HG03135 (cell line): ENCODE measurements at regions not wholly inside any gene's neighbourhood (a gene's known extent, or its start where the extent isn't known, plus 50 kb on each side); places are given as distances from the start of the nearest gene placed in this dataset.
"Not testable (repeated sequence)": the region's sequence is repeated elsewhere in the genome, so short reads cannot be mapped to it uniquely, and the experiment has no call there.

Experiments
- ATAC-seq: cut with Tn5 transposase; IDR thresholded peaks from one replicate; pipeline ENCODE4 v1.9.1; 2021; ENCODE audit warnings: mild to moderate bottlenecking, moderate library complexity; ENCODE audit not compliant: unreplicated experiment

DNA sequence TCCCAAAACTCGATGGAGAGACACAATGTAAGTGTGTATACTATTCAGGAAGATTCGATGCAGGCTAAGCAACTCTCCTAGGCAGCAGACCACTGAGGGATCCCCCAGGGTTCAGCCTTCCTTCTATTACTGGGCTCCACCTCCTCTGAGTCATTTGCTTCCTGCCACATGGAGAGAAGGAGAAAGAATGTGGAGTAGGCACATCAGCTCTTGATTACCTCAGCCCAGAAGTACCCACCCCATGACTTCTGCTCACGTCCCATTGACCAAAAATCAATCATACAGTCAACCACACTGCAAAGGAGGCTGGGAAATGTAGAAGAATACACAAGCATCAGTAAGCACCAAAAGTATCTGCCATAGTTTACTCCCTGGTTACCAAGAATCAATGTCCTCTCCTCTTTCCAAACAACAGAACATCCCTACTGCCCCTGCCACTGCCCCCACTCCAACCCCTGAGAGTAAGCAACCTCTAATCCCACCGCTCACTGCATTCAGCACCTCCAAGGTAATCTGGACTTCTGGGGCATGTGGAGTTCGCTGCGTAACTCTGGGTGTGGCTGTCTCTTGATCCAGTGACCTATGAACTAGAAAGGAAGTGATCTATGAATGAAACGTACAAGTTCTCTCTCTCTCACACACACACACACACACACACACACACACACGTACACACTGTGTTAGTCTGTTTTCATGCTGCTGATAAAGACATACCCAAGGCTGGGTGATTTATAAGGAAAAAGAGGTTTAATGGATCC, 91.2 kb upstream of the C1QTNF7 start:
- ATAC-seq = no peak

DNA sequence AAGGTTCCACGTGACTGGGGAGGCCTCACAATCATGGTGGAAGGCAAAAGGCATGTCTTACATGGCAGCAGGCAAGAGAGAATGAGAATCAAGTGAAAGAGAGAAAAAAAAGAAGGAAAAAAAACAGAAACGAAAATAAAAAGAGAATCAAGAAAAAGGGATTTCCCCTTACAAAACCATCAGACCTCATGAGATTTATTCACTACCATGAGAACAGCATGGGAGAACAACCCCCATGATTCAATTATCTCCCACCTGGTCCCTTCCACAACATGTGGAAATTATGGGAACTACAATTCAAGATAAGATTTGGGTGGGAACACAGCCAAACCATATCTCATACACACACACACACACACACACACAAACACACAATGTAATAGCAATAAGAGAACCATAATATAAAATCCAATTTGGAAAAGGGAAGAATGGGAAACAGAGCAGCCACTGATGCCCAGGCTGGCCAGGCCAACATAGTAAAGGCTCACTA, 90.6 kb upstream of the C1QTNF7 start:
- ATAC-seq = not testable (repeated sequence)

DNA sequence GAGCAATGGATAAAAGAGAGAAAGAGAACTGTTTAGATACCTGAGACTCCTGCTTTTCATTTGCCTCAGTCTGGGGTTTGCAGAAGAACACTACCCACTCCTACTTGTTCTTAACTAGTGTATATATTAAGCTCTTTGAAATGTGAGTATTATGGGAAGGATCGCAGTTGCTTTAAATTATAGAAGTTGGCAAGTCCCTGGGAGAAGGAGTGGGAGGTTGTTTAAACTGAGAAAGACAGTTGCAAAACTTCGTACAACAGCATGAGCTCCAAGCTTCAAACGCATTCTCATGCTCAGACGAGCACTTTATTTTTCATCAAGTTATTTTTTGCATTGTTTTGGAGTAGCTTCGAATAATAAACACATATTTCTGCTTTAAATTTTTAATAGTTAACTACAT, 88.1 kb upstream of the C1QTNF7 start:
- ATAC-seq = no peak

DNA sequence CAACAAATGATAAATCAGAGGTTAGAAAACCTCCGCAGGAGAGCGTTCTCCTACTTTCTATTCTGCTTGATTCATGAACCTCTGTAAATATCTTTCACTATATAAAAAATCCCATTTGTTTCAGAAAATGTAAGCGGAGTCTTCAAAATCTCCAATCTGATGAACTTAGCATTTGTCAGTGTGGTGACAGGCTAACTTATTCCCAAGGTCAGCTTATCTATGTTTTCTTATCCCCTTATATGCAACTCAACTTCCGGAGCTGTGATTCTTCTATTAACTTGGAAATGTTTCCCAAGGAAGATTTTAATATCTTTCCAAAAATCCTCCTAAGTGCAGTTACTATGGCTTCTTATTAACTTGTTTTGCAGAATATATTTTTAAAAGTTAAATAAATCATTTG, 87.5 kb upstream of the C1QTNF7 start:
- ATAC-seq = no peak

DNA sequence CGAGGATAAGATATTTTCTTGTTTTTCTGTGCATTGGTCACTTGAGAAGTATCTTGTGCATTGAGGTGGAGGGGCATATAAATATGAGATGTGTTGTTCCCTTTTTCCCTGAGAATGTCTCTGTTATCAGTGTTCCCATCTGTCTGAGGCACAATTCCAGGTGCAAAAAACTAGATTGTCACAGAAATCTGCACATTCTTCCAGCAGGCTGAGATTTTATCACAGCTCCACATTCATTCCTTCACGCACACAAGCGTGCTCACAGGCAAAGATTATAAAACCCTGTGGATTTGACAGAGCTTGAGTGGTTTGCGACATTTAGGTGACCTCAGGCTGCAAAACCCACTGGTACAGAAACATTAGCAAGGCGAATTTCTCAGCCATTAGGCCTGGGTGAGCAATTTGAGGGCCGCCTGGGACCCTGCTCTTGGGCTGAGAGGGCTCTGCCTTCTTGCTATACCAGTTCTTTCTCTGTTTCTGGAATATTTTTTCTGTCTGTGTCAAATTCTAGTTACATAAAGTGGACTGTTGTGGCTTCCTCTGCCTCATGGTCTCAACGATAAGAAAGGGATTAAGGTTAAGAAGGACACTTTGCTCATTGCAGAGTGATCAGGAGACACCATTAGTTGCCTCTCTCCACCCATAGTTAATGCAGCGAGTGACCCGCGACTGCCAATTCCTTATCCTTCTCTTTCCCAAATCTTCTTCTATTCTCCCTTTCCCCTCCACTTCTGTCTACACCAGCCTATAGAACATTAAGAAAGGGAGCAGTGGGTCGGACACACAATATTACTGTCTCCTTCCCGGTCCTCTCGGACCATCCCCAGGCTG, 86.7 kb upstream of the C1QTNF7 start:
- no peak for ATAC-seq

DNA sequence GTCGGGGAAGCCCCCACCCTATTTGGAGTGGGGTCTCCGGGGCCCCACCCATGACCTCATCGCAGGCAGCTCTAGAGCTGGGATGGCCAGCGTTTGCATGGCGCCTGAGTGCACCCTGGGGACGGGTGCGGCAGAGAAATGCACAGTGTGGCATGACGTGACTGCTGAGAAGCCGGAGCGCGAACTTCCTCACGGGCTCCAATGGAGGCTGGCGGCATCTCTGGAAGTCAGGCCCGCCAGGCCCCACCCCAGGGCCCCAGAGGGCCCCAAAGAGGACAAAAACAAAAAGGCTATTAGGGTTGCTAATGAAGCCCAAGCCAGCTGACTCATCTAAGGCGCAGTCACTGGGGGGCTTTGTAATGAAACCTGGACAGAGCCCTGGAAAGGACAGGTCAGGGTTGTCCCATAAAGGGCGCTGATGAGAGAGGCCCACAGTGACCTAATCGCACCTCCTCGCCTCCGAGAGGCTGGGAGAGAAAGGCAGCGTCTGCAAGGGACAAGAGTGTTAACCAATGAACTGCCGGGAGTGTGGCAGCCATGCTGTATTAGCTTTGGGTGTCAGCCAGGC, 86.0 kb upstream of the C1QTNF7 start:
- ATAC-seq = no peak

DNA sequence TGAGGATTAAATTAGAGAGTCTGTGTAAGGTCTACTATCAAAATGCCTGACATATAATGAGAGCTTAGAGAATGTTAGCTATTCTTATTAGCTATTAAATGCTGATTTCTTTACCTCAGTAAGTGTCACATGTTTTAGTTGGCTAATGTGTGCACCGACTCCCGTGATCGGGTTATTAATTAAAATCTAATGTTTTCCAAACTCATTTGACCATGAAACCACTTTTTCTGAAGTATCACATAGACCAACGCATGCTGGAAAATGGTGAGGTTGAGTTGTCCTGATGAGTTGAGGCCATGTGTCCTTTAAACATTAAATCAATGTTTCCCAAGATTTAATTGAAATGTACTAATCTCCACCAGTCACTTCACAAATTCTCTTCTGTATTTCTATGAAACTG, 84.8 kb upstream of the C1QTNF7 start:
- ATAC-seq = no peak

DNA sequence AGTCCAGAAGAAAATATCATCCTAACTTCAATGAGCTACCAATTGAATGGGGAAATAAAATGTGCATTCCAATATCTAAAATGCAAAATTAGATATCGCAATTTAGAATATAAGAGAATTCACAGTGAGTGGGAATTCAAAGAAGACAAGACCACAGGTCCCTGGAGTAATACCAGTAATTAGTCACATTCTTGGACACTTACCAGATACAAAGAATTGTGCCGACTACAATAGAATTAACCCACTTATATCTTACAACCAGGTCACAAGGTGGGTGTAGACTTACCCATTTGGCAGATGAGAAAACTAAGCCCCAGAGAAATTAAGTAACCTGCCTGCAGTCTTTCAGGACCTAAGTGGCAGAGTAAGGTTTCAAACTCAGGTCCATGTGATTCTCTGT, 84.3 kb upstream of the C1QTNF7 start:
- no peak for ATAC-seq

DNA sequence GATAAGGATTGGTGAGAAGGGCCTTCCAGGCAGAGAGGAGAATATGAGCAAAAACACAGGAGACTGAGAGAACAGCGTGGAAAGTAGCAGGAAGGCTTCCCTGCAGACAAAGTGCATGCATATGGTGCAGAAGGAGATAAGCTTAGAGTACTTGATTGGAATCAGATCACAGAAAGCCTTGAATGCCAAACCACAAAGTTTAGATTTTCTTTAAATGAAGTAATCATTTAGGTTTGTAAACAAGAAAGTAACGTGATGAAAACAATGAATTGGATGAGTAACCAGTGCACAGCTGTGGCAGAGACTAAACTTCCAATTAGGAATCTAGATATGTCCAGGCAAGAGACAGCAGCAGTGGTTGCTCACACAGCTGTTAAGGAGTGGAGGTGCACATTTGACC, 83.8 kb upstream of the C1QTNF7 start:
- no peak for ATAC-seq

DNA sequence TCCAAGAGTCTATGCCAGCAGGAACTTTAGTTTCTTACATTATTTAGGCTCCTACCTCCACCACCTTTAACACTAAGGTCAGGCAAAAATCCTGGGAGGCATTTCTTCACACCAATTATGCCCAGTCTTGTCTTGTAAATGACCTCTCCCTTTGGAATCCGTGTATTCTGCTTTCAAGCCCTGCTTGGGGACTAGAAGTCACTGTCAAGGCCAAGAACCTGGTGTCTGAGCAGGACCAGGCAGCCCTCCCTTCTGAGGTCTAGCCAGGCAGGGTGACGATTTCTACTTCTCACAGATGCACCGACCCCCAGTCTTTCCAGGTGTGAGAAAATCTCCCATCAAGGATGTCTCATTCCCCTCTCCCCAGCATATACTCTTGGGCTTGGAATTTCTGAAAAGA, 82.7 kb upstream of the C1QTNF7 start:
- ATAC-seq = no peak

DNA sequence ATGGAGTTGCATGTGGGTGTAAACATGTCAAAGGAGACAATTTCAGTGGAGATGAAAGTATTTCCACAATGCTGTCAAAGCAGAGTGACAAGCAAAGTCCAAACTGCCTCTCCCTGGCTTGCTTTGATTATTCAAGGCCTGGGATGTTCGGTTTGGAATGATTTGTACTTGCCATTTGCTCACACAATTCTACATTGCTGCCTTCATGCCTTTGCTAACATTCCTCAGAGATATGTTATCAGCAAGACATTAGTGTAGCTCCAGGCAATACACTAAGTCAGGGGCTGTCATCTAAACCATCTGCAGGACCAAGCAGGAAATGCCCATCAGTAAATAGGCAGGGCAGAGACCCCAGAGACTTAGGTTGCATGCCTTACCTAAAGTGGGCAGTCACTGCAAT, 79.6 kb upstream of the C1QTNF7 start:
- no peak for ATAC-seq

DNA sequence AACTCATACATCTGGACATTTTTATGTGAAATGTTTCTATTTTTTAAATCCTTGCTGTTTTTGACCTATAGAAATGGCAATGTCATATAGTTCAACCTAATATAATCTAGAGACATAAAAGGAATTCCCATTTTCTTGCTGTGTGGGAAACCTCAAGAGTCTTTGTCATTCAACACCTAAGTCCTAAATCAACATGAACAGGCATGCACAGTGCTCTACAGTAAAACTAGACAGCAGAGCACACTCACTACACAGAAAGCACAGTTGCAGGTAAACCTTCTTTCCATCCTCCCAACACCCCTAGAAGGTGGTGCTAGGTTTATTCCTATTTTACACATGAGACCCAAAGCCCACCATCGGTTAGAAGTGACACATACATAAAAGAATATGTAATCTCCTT, 79.1 kb upstream of the C1QTNF7 start:
- ATAC-seq = no peak

DNA sequence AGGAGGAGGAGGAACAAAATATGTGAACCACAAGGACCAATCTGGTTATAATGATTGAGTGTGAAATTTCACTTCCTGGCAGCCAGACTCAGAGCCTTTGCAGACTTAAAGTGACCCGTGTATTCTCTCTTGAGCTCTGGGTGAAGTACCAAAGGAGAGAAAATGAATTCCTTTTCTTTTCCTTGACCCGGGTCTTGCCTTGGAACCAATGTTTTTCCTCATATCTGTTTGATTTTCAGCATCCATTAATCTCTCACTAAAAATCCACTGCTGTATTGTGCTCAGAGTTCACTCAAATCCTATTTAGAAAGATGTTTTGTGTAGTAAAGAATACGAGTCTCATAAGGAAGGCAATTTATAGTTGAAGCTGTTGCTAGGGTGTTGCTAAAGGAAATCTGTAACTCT, 78.3 kb upstream of the C1QTNF7 start:
- ATAC-seq = no peak

DNA sequence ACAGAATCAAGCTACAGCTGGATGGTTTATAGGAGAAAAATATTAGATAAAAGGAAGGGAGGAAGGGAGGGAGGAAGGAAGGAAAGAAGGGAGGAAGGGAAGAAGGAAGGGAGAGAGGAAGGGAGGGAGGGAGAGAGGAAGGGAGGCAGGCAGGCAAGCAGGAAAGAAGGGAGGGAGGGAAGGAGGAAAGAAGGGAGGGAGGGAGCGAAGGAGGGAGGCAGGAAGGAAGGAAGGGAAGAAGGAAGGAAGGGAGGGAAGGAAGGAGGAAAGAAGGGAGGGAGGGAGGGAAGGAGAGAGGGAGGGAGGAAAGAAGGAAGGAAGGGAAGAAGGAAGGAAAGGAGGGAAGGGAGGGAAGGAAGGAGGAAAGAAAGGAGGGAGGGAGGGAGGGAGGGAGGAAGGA, 77.9 kb upstream of the C1QTNF7 start:
- no peak for ATAC-seq

DNA sequence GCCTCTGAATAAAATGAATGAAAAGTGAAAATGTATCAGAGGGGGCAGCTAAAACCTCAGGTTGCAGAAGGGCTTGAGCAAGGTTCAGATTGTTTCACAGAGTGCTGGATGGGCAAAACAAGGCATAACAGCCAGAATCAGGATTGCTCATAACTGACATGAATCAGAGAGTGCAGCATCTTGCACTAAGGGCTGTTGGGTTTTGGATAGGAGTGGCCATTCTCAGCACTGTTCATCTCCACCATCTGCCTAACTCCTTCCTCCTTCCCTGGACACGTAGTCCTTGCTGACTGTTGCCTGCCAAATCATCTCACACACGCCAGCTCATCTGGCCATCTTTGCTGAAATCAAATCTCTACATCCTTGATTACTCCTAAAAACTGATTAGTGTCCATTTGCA, 75.3 kb upstream of the C1QTNF7 start:
- ATAC-seq = no peak

DNA sequence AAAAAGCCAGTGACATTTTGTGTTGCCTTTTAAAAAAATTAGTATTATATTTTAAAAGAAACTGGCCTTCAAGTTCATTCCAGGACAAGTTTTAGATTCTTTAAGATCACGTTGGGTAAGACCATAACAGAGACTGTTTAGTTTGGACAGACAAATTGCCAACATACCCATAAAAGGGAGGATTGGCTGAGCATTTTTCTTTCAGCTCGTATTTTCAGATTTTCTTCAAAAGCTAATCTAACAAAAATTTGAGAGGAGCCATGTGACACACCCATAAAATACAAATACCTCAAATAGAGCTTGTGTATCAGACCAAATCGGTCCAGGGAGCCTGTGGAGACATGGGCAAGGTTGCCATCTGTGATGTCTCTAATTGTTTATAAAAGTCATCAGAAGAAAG, 74.6 kb upstream of the C1QTNF7 start:
- no peak for ATAC-seq

DNA sequence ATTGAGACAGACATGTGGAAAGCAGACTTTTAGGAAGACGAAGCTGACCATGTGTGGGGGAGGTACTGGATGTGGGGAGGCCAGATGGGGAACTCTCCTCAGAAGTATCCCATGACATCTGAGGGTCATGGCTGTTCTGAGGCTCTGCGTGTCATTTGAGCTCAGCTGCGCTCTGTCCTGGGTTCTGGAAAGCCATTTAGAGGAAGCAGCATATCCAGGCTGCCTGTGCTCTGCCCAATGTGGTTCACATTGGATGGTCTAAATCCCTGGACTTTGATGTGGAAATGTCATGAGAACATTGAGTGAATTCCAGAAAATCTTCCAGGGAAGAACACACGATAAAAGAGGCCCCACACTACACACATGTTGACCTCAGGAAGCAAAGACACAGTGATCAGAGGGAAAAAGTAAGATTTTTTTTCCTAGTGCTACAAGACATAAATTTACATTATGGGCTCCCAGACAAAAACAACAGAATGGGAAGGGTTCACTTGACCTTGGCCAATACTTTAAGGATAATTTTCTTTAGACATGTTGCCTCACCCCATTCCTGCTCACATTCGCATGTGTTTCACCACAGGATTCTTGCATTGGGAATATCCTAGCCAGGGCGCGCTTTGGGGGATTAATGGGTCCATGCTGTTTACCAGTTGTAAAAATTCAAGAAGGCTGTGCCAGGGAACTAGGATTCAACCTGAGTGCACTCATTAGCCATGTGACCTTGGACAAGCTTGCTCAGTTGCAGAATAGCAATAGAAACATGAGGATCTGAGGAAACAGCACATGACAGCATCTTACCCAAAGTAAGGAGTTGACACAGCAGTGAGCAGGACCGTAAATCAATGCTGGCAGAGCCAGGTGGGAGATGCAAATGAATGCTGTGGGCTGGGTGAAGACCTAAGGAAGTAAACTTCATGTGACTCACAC, 73.2 kb upstream of the C1QTNF7 start:
- no peak for ATAC-seq

DNA sequence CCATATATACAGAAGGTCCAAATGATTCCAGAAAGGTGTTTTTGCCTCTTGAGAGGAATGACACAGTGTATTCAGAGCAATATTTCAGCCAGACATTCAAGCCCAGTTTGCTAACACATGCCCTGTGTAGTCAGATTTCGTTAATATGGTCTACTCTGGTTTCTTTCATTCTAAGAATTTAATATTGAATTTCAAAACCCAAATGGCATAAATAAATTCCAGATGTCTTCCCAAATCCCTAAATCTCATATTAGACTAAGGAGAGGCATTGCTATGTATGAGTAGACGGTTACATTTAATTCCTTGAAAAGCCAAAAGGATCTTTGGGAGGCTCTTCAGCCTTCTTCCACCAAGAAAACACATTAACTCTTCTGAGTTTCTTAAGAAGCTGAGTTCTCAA, 66.3 kb upstream of the C1QTNF7 start:
- ATAC-seq = no peak

DNA sequence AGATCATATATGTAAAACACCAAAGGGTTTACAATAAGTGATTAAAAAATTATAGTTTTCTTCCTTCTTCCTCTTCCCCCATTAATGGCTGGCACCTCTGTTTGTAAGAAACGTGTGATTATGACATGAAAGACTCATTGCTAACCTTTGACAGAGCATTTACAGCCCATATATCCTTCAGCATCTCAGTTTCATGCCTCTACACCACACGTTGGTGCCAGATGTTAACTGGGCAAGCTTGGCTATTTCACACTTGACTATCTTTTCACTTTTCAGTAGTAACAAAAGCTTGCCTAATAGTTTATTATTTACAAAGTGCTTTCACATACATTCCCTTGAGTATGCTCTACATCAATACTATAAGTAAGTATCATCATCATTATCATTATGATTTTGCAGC, 65.3 kb upstream of the C1QTNF7 start:
- ATAC-seq = no peak

DNA sequence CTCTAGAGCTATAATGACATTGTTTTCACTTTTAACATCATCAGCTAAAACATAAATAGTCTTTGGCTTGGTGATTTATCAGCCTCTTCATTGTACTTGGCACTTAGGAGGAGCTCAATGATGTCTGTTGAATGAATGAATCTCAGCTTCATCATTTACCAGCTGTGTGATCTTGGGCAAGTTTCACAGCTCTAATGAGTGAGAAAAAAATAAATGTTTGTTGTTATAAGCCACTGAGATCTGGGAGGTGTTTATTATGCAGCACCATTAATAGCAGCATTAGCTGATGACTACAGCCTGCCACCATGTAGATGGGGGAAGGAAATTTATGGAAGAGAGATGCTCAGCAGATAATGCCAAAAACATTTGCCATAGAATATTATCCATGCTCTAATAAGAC, 63.6 kb upstream of the C1QTNF7 start:
- no peak for ATAC-seq

DNA sequence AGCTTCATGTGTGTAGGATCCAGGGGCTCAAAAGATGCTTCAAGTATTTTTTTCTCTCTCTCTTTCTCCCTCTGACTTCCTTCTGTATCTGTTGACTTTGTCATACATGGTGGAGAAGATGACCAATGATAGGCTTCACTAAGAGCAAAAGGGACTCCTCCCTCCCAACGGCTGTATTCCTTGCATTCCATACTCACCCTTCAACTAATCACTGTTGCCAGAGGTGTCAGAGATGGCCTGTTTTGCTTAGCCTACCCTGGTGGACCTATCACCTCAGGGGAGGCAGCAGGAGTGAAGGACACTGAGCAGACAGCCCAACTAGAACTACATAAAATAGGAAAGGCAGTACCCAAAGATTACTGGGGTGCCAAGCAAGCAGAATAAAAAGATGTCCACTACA, 62.2 kb upstream of the C1QTNF7 start:
- no peak for ATAC-seq
